Fibroblast of upper back skin (primary cell): ENCODE measurements at regions not wholly inside any gene's neighbourhood (a gene's known extent, or its start where the extent isn't known, plus 50 kb on each side); places are given as distances from the start of the nearest gene placed in this dataset.

Source experiments
- DNase-seq: peaks from one replicate; pipeline ENCODE4 v3.0.0-alpha.2; 2013

DNA sequence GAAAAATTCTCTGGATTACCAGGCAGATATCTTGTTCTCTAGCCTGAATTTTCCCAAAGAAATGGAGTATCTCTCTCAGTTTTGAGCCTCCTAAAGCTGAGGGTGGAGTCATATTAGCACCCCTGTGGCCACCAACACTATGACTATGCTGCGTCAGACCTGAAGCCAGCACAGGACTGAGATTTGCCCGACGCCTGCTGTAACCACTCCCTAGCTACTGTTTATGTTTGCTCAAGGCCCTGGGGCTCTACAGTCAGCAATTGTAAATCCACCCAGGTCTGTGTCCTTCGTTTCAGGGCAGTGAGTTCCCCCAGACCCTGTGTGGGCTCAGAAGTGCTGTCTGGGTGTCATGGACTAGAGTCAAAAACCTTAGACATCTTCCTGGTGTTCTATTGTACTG is 61.4 kb downstream of the ZXDA start:
- DNase-seq, result no peak

DNA sequence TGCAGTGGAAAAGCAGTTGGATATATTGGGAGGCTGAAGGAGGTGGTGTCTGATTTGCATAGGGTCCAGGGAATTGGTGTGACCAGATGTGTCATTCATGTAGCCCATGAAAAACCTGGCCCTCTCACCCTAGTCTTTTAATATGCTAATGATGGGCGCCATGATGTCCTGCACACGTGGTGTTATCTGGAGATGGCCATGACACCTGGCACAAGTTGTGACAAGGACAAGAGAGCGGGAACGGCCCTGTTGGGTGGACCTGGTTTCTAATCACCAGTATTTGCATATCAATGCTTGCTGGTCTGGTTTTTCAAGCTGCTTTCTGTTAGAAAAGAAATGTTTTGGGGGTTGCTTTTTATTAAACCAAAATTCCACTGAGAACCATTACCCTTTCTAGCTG is 87.4 kb downstream of the ZXDA start:
- DNase-seq, result no peak

DNA sequence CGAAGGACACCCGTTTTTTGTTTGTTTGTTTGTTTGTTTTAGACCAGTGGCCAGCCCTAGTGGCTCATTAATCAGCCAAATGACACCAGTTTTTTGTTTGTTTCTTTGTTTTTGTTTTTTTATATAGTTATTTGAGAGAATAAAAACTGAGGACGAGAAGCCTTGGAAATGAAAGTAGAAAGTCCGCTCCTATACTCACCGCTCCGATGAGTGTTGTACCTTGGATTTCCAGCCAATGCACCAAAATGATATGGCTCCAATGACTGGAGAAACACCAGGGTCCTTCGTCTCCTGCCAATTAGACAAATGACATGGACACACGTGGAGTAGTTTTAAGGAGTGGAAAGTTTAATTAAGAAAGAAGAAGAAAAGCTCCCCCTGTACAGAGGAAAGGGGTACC is 87.9 kb downstream of the ZXDA start:
- no peak for DNase-seq

DNA sequence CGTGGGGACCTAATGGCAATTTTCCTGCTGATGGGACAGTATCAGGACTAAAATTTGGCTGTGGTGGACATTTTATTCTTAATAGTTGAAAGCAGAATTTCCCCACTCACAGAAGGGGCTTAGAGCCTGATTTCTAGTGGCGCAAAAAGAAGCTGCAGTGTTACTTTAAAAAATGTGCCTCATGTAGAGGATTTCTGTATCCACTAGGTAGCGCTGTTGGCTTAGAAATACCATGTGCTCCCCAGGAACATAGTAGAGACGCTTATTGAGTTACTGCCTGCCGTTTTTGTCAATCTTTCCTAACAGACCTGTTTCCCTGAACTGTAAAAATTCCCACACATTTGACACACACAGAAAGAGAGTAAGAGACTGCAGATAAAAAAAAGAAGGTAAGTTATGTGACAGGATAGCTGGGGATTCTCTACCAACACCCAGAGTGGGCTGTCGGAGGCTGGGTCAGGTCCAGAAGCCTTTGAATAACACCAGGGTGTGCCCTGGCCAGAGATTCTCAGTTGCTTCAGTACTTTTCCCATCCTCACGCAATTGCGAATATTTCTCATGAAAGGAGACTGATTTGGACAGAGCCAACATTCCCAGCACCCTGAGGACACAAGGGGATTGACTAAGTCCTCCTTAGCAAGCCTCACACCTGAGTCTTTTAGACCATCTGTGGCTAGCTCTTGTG is 88.4 kb downstream of the ZXDA start:
- DNase-seq, result peak; percentile 32

DNA sequence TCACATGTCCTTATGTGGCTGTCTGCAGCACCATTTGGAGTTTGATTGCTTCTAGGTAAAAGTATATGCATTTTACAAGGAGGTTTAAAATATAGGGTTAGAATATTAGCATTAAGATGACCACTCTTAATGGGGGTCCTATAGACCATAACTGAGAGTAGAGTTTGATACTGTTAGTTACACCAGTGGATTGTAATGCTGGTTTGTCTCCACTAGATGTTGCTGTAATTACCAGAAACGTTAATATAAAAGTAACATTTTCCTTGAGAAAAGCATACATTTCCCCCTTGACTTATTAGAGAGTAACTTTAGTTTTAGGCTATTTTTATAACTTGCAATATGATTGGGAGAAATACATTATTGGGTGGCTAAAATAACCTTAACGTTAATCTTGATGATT is 93.0 kb downstream of the ZXDA start:
- DNase-seq, result no peak

DNA sequence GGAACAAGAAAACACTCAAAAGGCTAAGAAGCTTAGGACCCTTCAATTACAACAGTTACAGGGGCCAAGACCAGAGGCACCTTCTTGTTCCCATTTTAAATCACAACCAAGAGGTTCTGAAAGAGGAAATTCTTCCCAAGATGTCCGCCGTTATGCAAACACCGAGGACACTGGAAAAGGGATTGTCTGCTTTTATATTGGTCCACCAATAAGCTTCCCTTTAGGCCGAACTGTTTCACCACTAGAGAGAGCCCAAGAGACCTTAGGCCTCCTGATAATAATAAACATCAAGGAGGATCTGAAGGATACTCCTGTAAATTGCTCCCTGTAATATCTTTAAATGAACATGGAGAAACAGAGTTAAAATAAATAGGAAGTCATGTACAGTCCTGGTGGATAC is 92.6 kb upstream of the NLRP2B start:
- DNase-seq, result no peak

DNA sequence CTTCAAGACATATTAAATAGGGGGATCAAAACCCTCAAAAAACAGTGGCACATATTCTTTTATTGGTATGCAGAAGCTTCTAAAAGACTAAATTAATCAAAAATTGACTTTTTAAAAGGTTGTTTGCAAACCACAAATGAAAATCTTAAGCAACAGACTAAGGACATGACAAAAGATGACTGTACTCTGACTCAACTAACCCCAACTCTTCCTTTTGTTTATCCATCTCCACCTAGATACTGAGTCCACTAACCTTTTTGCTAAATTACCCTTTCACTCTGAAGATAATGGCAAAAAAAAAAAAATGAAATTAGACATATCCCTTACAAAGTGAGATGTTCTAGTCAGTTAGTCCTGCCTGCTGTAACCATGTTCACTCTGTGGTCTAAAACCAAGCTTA is 91.6 kb upstream of the NLRP2B start:
- no peak for DNase-seq

DNA sequence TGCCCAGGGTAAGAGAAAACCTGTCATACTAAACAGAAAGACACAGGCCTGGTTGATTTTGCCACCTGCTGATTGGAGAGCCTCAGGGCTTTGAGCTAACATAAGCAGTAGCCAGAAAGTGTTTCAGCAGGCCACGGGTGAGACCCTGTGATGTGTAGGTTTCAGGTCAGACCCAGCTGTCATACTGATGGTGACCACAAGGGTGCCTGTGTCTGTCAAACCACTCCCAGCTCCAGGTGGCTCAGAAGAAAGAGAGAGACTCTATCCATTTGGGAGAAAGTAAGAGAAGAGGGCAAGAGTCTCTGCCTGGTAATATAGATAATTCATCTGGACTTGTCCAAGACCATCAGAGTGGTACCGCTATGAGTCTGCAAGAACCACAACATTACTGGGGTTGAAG is 72.8 kb upstream of the NLRP2B start:
- DNase-seq, result no peak

DNA sequence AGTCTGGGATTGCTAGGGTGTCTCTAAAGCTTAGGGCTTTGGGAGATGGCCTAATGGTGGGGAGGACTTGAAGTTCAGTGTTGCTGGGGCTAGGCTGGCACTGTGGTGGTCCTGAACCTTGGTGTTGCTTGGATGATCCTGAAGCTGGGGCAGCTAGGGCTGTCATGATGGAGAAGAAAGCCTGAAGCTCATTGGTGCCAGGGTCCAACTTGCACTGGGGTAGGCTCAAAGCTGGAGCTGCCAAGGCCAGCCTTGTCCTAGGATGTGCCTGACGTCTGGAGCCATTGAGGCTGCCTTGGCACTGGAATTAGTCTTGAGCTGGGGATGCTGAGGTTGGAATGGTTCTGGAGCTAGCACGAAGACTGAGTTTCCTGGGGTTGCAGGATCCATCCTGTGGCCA is 61.0 kb upstream of the NLRP2B start:
- no peak for DNase-seq

DNA sequence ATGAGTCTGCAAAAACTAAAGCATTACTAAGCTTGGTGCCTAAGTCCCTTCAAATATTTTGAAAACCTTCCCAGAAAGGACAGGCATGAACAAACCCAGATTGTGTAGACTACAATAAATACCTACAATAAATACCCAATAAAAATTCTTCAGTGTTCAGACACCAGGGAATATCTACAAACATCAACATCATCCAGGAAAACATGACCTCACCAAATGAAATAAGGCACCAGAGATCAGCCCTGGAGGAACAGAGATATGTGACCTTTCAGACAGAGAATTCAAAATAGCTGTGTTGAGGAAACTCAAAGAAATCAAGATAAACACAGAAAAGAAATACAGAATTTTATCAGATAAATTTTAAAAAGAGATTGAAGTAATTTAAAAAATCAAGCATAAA is 57.8 kb upstream of the NLRP2B start:
- DNase-seq, result no peak
